OCI-LY1 (cell line): ENCODE measurements at regions not wholly inside any gene's neighbourhood (a gene's known extent, or its start where the extent isn't known, plus 50 kb on each side); places are given as distances from the start of the nearest gene placed in this dataset.

Experiments used
- H2AFZ ChIP-seq: fragments of 200-600 bp; sonication (generic), shearing (Covaris generic); 2 replicates; pipeline ENCODE4 v1.6.0; 2014; ENCODE audit warnings: antibody characterized with exemption, mild to moderate bottlenecking, low read length
- H3F3A ChIP-seq: fragments of 200-600 bp; sonication (generic), shearing (Covaris generic); 2 replicates; pipeline ENCODE4 v1.6.0; 2014; ENCODE audit warnings: mild to moderate bottlenecking, antibody characterized with exemption, low read length, moderate library complexity; ENCODE audit not compliant: insufficient read depth
- H3K27ac ChIP-seq: fragments of 200-600 bp; sonication (generic); 2 replicates; pipeline ENCODE4 v1.5.1; 2014; ENCODE audit warnings: low read length, mixed run types, mild to moderate bottlenecking, low read depth; ENCODE audit not compliant: poor library complexity, severe bottlenecking
- H3K27me3 ChIP-seq: fragments of 200-600 bp; sonication (generic); 2 replicates; pipeline ENCODE4 v1.6.0; 2014; ENCODE audit warnings: antibody characterized with exemption, mild to moderate bottlenecking, low read length, moderate library complexity; ENCODE audit not compliant: insufficient read depth
- H3K36me3 ChIP-seq: fragments of 200-600 bp; sonication (generic); 2 replicates; pipeline ENCODE4 v1.6.1; 2014; ENCODE audit warnings: mild to moderate bottlenecking, antibody characterized with exemption, low read length, moderate library complexity, mixed read lengths; ENCODE audit not compliant: insufficient read depth
- H3K4me1 ChIP-seq: fragments of 200-600 bp; sonication (generic); 2 replicates; pipeline ENCODE4 v1.5.1; 2014; ENCODE audit warnings: mild to moderate bottlenecking, low read length, moderate library complexity; ENCODE audit not compliant: insufficient read depth, severe bottlenecking
- H3K4me2 ChIP-seq: fragments of 200-600 bp; sonication (generic), shearing (Covaris generic); 2 replicates; pipeline ENCODE4 v1.6.1; 2014; ENCODE audit warnings: low read length
- H3K4me3 ChIP-seq: fragments of 200-600 bp; sonication (generic); 2 replicates; pipeline ENCODE4 v1.5.1; 2014; ENCODE audit warnings: low read length, low read depth, mild to moderate bottlenecking, mixed read lengths; ENCODE audit not compliant: poor library complexity, severe bottlenecking
- H3K79me2 ChIP-seq: fragments of 200-600 bp; shearing (Covaris generic); 2 replicates; pipeline ENCODE4 v1.6.1; 2016; ENCODE audit warnings: mixed run types, low read length, mixed read lengths; ENCODE audit not compliant: insufficient read depth
- H3K9ac ChIP-seq: fragments of 200-600 bp; sonication (generic), shearing (Covaris generic); 2 replicates; pipeline ENCODE4 v1.6.1; 2014; ENCODE audit warnings: mild to moderate bottlenecking, low read length, mixed read lengths
- H3K9me2 ChIP-seq: fragments of 200-600 bp; sonication (generic), shearing (Covaris generic); 2 replicates; pipeline ENCODE4 v1.6.1; 2014; ENCODE audit warnings: low read depth, mild to moderate bottlenecking, low read length, mixed read lengths
- H3K9me3 ChIP-seq: fragments of 200-600 bp; shearing (Covaris generic); 2 replicates; pipeline ENCODE4 v1.6.1; 2014; ENCODE audit warnings: low read length, mixed read lengths
- H4K20me1 ChIP-seq: fragments of 200-600 bp; sonication (generic), shearing (Covaris generic); 2 replicates; pipeline ENCODE4 v1.6.0; 2016; ENCODE audit warnings: mild to moderate bottlenecking, low read length; ENCODE audit not compliant: insufficient read depth
- CTCF ChIP-seq: fragments of 200-600 bp; sonication (generic), shearing (Covaris generic); IDR thresholded peaks from 2 replicates; pipeline ENCODE4 v1.5.1; 2017; ENCODE audit warnings: mild to moderate bottlenecking, antibody characterized with exemption, low read length, moderate library complexity, mixed read lengths
- EZH2 ChIP-seq: fragments of 200-600 bp; sonication (generic), shearing (Covaris generic); IDR thresholded peaks from 2 replicates; pipeline ENCODE4 v1.8.0; 2017; ENCODE audit warnings: borderline replicate concordance, mixed run types, mild to moderate bottlenecking, antibody characterized with exemption, low read length, moderate library complexity, mixed read lengths

GRCh38 chr17:77307479-77308198, 166.9 kb downstream of the SEC14L1 start:
- TF ChIP-seq CTCF (no peak), EZH2 (no peak)
- Histone ChIP-seq H3K9ac (no peak overlapping the region), H3K4me3 (no peak overlapping the region), H3K9me3 (no peaks in the 10 kb centered on the region), H3K27me3 (no peaks in the 10 kb centered on the region), H3K4me2 (no peak overlapping the region), H4K20me1 (no peaks in the 10 kb centered on the region), H2AFZ (no peak overlapping the region), H3K4me1 (peaks cover 10% of the 10 kb centered on the region), H3F3A (no peaks in the 10 kb centered on the region), H3K27ac (no peak overlapping the region), H3K9me2 (no peaks in the 10 kb centered on the region), H3K36me3 (no peaks in the 10 kb centered on the region), H3K79me2 (no peaks in the 10 kb centered on the region)

GRCh38 chr17:77308861-77309726, 168.3 kb downstream of the SEC14L1 start:
- no peak overlapping the region for H2AFZ ChIP-seq

GRCh38 chr17:77310336-77310735, 169.6 kb downstream of the SEC14L1 start:
- H3K4me3 ChIP-seq: no peak overlapping the region
- H3K4me2 ChIP-seq: no peak overlapping the region
- peaks cover 4% of the 10 kb centered on the region; the same call in 1 of the 2 replicates for H3K27me3 ChIP-seq
- no peaks in the 10 kb centered on the region for H4K20me1 ChIP-seq
- no peak for TF ChIP-seq CTCF
- TF ChIP-seq EZH2: no peak
- no peaks in the 10 kb centered on the region for H3K9me2 ChIP-seq
- no peaks in the 10 kb centered on the region for H3K79me2 ChIP-seq
- H2AFZ ChIP-seq: no peak overlapping the region
- H3K9me3 ChIP-seq: no peaks in the 10 kb centered on the region
- no peaks in the 10 kb centered on the region for H3K36me3 ChIP-seq
- H3K9ac ChIP-seq: no peak overlapping the region
- H3F3A ChIP-seq: no peaks in the 10 kb centered on the region
- peaks cover 11% of the 10 kb centered on the region for H3K4me1 ChIP-seq
- no peak overlapping the region for H3K27ac ChIP-seq

More at GRCh38 chr17:77308861-77309726, 168.3 kb downstream of the SEC14L1 start:
- H3K9ac ChIP-seq: no peak overlapping the region
- no peaks in the 10 kb centered on the region for H4K20me1 ChIP-seq
- H3K9me3 ChIP-seq: no peaks in the 10 kb centered on the region
- no peaks in the 10 kb centered on the region for H3K27me3 ChIP-seq
- H3K4me1 ChIP-seq: peaks cover 10% of the 10 kb centered on the region
- H3F3A ChIP-seq: no peaks in the 10 kb centered on the region
- no peaks in the 10 kb centered on the region for H3K9me2 ChIP-seq
- no peaks in the 10 kb centered on the region for H3K79me2 ChIP-seq
- H3K36me3 ChIP-seq: no peaks in the 10 kb centered on the region
- no peak overlapping the region for H3K27ac ChIP-seq
- no peak overlapping the region for H3K4me3 ChIP-seq
- TF ChIP-seq CTCF: no peak
- no peak for TF ChIP-seq EZH2
- H3K4me2 ChIP-seq: no peak overlapping the region
